Suprapubic skin (tissue), 4 donors: ENCODE measurements at regions not wholly inside any gene's neighbourhood (a gene's known extent, or its start where the extent isn't known, plus 50 kb on each side); places are given as distances from the start of the nearest gene placed in this dataset.

Source experiments
- EP300 ChIP-seq: sonication (generic); formaldehyde crosslinking; IDR thresholded peaks from one replicate; pipeline ENCODE4 v1.6.1; 2017; ENCODE audit warnings: antibody characterized with exemption
- POLR2A ChIP-seq, 2 donors: fragments of 450-650 bp; IDR thresholded peaks; one replicate each; pipeline ENCODE4 v1.6.1; 2017; ENCODE audit warnings: antibody characterized with exemption in 2 of 2, mild to moderate bottlenecking in 2 of 2, moderate library complexity in 2 of 2
- POLR2AphosphoS5 ChIP-seq, 3 donors: sonication (generic); formaldehyde crosslinking; IDR thresholded peaks; one replicate each; pipeline ENCODE4 v1.6.1; 2017; ENCODE audit warnings: antibody characterized with exemption in 3 of 3
- TF ChIP-seq, protein P1 (sequence below), 2 donors: fragments of 200-600 bp in 1 of 2; fragments of 450-650 bp in 1 of 2; sonication (generic) in 1 of 2; IDR thresholded peaks; one replicate each; pipeline ENCODE4 v1.5.1; 2016 to 2019; ENCODE audit warnings: antibody characterized with exemption in 2 of 2, mild to moderate bottlenecking in 1 of 2, moderate library complexity in 1 of 2

DNA sequence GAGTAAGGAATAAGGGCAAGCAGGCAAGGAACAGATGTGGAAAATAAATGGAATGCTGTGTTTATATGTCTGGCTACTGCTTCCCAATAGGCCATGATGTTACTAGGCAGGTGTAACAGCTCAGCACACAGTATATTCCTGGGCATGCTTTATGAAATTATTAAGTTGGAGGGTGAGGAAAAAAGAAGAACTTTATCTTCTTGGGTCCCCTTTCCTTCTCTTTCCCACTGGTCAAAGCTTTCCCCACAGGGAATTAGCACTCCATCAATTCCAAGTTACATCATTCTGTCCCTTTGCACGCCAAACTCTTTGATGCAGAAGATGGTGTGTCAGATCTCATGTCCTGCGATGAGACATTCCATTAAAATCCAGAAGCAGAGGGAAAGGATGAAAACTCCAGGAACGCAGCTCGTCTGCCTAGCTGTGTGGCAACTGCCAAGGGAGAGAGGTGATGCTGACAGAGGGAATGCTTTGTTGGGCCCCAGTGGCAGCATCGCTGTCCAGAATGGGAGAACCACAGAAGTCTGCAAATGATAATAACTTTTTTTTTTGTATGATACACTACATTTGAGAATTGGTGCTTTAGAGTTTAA lies 447.3 kb upstream of the ARRDC3 start:
- TF ChIP-seq, protein P1, sequence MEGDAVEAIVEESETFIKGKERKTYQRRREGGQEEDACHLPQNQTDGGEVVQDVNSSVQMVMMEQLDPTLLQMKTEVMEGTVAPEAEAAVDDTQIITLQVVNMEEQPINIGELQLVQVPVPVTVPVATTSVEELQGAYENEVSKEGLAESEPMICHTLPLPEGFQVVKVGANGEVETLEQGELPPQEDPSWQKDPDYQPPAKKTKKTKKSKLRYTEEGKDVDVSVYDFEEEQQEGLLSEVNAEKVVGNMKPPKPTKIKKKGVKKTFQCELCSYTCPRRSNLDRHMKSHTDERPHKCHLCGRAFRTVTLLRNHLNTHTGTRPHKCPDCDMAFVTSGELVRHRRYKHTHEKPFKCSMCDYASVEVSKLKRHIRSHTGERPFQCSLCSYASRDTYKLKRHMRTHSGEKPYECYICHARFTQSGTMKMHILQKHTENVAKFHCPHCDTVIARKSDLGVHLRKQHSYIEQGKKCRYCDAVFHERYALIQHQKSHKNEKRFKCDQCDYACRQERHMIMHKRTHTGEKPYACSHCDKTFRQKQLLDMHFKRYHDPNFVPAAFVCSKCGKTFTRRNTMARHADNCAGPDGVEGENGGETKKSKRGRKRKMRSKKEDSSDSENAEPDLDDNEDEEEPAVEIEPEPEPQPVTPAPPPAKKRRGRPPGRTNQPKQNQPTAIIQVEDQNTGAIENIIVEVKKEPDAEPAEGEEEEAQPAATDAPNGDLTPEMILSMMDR (IDR thresholded peaks at IDR 0.05): no peak
- no peak for TF ChIP-seq POLR2AphosphoS5 (IDR thresholded peaks at IDR 0.05)
- TF ChIP-seq POLR2A (IDR thresholded peaks at IDR 0.05): no peak
- no peak for TF ChIP-seq EP300
